ENCODE measurements at regions not wholly inside any gene's neighbourhood (a gene's known extent, or its start where the extent isn't known, plus 50 kb on each side); places are given as distances from the start of the nearest gene placed in this dataset.

DNA sequence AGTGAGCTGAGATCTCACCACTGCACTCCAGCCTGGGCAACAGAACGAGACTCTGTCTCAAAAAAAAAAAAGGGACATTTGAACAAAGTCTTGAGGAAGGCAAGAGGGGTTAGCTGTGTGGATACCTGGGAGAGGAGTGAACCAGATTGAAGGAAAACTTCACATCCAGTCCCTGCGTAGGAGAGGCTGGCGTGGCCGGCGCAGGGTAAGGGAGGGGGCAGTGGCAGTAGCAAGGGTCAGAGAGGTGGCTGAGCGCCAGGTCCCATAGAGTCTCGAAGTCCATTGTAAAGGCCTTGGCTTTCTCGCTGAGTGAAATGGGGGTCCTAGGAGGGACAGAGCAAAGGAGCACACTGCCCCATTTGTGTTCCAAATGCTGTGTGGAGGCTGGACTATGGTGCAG is 171.8 kb upstream of the WSCD1 start:
- no peaks in the 10 kb centered on the region for H3K27me3 ChIP-seq (ENCODE audit: control insufficient read depth, low read length)
- H3K36me3 ChIP-seq (ENCODE audit: control insufficient read depth, low read length) = no peaks in the 10 kb centered on the region
- no peak for TF ChIP-seq EZH2phosphoT487 (IDR thresholded peaks at IDR 0.05; ENCODE audit: borderline replicate concordance, low read length)
- TF ChIP-seq, protein P1, sequence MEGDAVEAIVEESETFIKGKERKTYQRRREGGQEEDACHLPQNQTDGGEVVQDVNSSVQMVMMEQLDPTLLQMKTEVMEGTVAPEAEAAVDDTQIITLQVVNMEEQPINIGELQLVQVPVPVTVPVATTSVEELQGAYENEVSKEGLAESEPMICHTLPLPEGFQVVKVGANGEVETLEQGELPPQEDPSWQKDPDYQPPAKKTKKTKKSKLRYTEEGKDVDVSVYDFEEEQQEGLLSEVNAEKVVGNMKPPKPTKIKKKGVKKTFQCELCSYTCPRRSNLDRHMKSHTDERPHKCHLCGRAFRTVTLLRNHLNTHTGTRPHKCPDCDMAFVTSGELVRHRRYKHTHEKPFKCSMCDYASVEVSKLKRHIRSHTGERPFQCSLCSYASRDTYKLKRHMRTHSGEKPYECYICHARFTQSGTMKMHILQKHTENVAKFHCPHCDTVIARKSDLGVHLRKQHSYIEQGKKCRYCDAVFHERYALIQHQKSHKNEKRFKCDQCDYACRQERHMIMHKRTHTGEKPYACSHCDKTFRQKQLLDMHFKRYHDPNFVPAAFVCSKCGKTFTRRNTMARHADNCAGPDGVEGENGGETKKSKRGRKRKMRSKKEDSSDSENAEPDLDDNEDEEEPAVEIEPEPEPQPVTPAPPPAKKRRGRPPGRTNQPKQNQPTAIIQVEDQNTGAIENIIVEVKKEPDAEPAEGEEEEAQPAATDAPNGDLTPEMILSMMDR (IDR thresholded peaks at IDR 0.05; ENCODE audit: low read depth, low read length, poor library complexity, severe bottlenecking) = no peak
- no peak overlapping the region for H3K4me2 ChIP-seq (ENCODE audit: low read length)
- H3K27ac ChIP-seq (ENCODE audit: low read depth, low read length) = no peak overlapping the region
- no peaks in the 10 kb centered on the region for H4K20me1 ChIP-seq (ENCODE audit: control insufficient read depth, insufficient read depth, low read depth, low read length)
- H3K9me3 ChIP-seq (ENCODE audit: control insufficient read depth, insufficient read depth, low read length) = no peaks in the 10 kb centered on the region
- H3K79me2 ChIP-seq (ENCODE audit: control insufficient read depth, low read length) = no peaks in the 10 kb centered on the region
- no peaks in the 10 kb centered on the region for H3K9me2 ChIP-seq (replicated peaks; ENCODE audit: control insufficient read depth, low read length)
- no peaks in the 10 kb centered on the region for H3K4me1 ChIP-seq (ENCODE audit: control insufficient read depth, low read length)
- no peak overlapping the region for H3K4me3 ChIP-seq (ENCODE audit: low read length)
- H3F3A ChIP-seq (ENCODE audit: control insufficient read depth, insufficient read depth) = no peaks in the 10 kb centered on the region

DNA sequence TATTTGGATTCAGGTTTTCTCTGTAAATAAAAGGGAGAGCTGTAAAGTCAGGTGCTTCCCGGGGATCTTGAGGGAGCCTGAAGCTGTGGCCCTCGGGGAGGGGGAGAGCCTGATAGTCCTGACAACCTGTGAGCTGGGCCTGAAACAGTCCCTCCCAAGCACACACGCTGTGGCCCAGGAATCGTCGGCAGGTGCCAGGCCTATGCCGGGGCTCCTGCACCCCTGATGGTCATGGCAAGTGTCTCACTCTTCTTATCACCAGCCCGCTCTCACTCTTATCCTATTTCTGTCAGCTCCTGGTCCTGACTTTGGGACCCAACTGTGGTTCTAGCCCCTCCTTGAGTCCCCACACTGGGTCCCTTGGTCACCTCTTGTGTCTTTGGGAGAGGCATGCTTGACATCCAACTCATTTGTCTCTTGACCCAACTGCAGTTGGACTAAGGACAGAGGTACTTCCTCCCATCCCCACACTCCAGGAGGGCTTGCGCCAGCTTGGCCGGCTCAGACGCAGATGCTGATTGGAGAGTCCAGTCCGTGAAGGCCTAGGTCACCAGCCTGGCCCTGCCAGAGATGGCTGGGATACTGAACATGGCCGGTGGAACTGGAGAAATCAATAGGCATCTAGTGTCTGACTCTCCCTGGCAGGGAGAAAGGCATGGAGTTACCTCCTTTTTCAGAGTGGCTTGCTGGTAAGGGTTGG is 170.5 kb upstream of the WSCD1 start:
- no peak overlapping the region for H3K4me3 ChIP-seq (ENCODE audit: low read length)
- TF ChIP-seq, protein P1 (IDR thresholded peaks at IDR 0.05; ENCODE audit: low read depth, low read length, poor library complexity, severe bottlenecking) = no peak
- no peak for TF ChIP-seq EZH2phosphoT487 (IDR thresholded peaks at IDR 0.05; ENCODE audit: borderline replicate concordance, low read length)
- H4K20me1 ChIP-seq (ENCODE audit: control insufficient read depth, insufficient read depth, low read depth, low read length) = no peaks in the 10 kb centered on the region
- no peak overlapping the region for H3K27ac ChIP-seq (ENCODE audit: low read depth, low read length)
- no peaks in the 10 kb centered on the region for H3K4me1 ChIP-seq (ENCODE audit: control insufficient read depth, low read length)
- no peaks in the 10 kb centered on the region for H3K79me2 ChIP-seq (ENCODE audit: control insufficient read depth, low read length)
- no peak overlapping the region for H3K4me2 ChIP-seq (ENCODE audit: low read length)
- H3F3A ChIP-seq (ENCODE audit: control insufficient read depth, insufficient read depth) = no peaks in the 10 kb centered on the region
- no peaks in the 10 kb centered on the region for H3K36me3 ChIP-seq (ENCODE audit: control insufficient read depth, low read length)
- H3K9me2 ChIP-seq (replicated peaks; ENCODE audit: control insufficient read depth, low read length) = no peaks in the 10 kb centered on the region
- no peaks in the 10 kb centered on the region for H3K27me3 ChIP-seq (ENCODE audit: control insufficient read depth, low read length)
- H3K9me3 ChIP-seq (ENCODE audit: control insufficient read depth, insufficient read depth, low read length) = no peaks in the 10 kb centered on the region

DNA sequence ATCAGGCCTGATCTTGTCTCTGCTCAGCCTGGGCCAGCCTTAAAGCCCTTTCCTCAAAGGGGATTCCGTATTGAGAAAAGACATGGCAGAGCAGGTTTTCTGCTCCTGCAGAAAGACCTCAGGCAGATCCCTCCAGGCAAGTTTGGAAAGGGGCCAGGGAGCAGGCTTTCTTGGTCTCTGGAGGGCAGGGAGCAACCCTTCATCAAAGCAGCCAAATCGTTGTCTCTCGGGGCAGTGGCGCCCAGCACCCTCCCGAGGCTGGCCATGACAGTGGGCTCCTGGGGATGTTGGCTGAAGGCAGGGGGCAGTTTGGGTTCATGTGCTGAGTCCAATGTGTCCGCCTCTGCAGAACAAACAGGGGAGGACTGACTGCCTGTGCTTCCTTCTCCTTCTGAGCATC is 168.4 kb upstream of the WSCD1 start:
- Histone ChIP-seq H3K4me3 (ENCODE audit: low read length) (no peak overlapping the region), H3K9me2 (replicated peaks; ENCODE audit: control insufficient read depth, low read length) (no peaks in the 10 kb centered on the region), H3K4me1 (ENCODE audit: control insufficient read depth, low read length) (no peaks in the 10 kb centered on the region), H3K36me3 (ENCODE audit: control insufficient read depth, low read length) (no peaks in the 10 kb centered on the region), H3K9me3 (ENCODE audit: control insufficient read depth, insufficient read depth, low read length) (no peaks in the 10 kb centered on the region), H3K4me2 (ENCODE audit: low read length) (no peak overlapping the region), H3K27ac (ENCODE audit: low read depth, low read length) (no peak overlapping the region), H3K79me2 (ENCODE audit: control insufficient read depth, low read length) (no peaks in the 10 kb centered on the region), H3F3A (ENCODE audit: control insufficient read depth, insufficient read depth) (no peaks in the 10 kb centered on the region), H4K20me1 (ENCODE audit: control insufficient read depth, insufficient read depth, low read depth, low read length) (no peaks in the 10 kb centered on the region), H3K27me3 (ENCODE audit: control insufficient read depth, low read length) (no peaks in the 10 kb centered on the region)
- no peak for TF ChIP-seq EZH2phosphoT487 (IDR thresholded peaks at IDR 0.05; ENCODE audit: borderline replicate concordance, low read length)
- TF ChIP-seq, protein P1 (IDR thresholded peaks at IDR 0.05; ENCODE audit: low read depth, low read length, poor library complexity, severe bottlenecking) = no peak
